Fibroblast of skin of scalp (primary cell): ENCODE measurements at regions not wholly inside any gene's neighbourhood (a gene's known extent, or its start where the extent isn't known, plus 50 kb on each side); places are given as distances from the start of the nearest gene placed in this dataset.
"Not testable (repeated sequence)": the region's sequence is repeated elsewhere in the genome, so short reads cannot be mapped to it uniquely, and the experiment has no call there.

Experiments used
- DNase-seq: peaks from one replicate; pipeline ENCODE4 v3.0.0-alpha.2; 2013

- DNase-seq = no peak
These were observed 922.8 kb downstream of the EPHA7 start for GRCh38 chr6:92496527-92496926.

GRCh38 chr6:92495242-92495641 is 924.1 kb downstream of the EPHA7 start:
- peak; percentile 32 for DNase-seq

DNA sequence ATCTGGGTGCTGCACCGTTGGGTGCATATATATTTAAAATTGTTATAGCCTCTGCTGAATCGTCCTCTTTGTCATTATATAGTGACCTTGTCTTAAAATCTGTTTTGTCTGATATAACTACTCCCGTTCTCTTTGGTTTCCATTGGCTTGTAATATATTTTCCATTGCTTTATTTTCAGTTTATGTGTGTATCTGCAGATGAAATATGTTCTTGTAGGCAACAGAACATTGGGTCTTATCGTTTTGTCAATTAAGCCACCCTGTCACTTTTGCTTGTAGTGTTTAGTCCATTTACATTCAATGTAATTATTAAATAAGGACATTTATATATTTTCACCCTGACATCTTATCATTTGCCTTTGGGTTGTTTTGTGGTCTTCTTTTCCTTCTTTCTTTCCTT is 933.9 kb downstream of the EPHA7 start:
- DNase-seq = no peak

- DNase-seq = no peak
These were observed 939.5 kb downstream of the EPHA7 start for GRCh38 chr6:92479831-92480230.

DNA sequence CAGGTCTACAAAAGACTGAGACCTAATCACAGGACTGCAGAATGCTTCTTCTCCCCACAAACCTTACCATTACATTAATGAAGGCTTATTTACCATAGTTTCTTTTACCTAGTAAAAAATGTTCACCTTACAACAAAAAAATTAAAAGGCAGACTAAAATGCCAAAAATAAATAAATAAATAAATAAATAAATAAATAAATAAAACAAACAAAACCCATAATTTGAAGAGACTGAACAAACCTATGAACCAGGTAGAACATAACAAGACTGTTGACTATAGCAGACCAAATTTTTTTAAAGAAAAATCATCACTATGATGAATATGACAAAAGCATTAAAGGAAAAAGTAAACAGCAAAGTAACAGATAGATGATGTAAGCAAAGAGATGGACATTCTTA is 946.3 kb downstream of the EPHA7 start:
- no peak for DNase-seq

DNA sequence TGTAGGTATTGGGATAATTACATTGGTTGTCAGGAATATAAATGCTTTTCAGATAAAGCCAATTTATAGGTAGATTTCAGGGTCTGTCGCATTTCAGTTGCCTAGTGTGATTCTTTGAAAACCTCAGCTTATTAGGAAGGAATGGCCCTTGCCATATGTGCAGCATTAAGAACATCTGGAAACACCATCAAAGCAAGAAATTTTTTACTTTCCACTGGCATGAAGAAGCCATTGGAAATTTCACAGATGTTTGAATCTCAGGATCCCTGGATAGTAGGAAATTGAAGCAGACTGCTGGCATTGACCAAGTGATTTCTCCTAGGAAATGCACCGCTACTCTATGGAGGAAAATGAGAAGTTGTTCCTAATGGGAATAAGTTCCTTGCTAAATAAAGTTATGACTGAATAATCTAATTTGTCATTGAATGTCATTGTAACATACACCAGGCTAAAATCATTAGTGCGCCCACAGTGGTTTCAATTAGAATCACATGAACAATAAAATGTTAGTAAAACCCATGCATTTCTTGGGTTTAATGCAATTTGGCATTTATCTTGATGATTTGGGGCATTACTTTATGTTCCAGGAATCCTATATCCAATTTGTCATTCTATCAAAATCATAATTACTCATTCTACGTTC is 950.1 kb downstream of the EPHA7 start:
- DNase-seq = no peak

DNA sequence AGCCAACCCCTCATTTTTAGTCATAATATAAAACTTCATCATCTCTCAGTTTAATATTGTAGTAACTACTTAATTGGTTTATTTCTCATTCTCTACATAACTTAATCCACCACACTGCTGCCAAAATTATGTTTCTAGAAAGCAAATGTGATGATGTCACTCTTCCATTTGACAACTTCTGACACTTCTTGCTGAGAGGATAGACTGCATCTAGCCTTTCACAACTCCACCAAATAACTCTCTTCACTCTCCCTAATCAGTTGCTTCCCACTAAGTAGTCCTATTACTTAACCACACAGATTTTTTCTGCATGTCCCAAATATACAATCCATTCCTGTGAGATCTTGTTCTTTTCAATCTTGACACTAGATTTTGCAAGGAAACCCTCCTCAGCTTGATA is 951.3 kb downstream of the EPHA7 start:
- no peak for DNase-seq

DNA sequence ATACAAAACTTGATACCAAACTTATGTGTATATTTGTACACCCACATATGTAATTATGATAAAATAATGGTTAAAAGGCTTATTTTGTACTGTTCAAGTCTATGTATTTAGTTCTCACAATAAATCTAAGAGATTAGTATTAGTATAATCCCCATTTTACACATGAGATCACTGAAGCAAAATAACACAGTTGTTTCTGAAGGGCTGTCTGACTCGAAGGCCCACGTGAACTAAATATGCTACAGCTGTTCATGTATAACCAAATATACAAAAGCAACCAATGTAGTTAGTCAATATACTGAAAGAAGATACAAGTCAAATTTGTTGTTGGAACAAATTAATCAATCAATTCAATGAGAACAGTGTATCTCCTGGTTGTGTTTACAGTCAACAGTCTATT is 959.2 kb downstream of the EPHA7 start:
- DNase-seq = no peak

DNA sequence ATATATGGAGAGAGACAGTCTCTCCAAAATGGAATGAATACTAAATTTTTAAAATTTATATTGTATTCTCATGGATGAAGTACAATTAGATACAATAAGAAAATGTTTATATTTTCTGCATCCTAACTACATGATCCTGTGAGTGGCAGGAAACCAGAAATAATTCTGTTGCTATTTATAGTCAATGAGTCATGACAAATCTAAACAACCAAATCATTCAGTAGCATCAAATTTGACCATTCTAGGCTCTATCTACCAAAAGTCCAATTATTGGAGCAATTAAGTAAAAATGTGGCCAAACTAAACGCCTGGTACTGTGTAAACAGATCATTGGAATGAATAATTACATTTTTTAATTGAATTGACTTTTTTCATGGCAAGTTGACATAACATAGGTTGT is 959.8 kb downstream of the EPHA7 start:
- no peak for DNase-seq

DNA sequence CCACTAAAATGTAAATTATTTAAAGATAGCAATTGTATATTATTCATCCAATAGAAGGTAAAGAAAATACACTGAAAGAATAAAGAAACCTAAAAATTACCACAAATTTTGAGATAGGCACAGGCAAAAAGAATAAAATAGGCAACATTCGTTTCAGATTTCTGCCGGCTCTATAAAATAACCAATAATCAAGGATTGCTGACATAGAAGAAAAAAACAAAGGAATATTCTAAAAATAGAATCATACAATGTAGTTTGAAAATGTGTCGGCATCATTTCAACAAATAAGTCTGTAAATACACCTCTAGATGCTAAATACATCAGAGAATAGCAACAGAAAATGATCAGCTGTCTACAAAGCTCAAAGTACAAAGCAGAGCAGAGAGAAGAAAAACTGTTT is 973.3 kb downstream of the EPHA7 start:
- no peak for DNase-seq

DNA sequence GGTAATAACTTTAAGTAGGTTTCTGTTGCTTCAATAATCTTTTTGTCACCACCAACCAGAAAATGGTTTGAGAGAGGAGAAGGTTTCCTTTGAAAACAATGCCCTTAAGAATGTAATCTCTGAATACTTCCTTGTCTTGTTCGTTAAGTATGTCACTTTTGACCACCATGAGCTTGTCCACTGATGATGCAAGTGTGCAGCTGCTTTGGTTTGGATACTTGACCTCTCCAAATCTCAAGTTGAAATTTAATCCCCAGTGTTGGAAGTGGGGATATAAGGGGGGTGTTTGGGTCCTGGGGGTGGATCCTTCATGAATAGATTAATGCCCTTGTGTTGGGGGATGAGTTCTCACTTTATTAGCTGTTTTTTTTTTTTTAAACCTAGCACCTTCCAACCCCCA is 985.4 kb downstream of the EPHA7 start:
- no peak for DNase-seq

GRCh38 chr6:92431502-92431901 is 987.9 kb downstream of the EPHA7 start:
- DNase-seq = no peak

- no peak for DNase-seq
These were observed 990.9 kb downstream of the EPHA7 start for GRCh38 chr6:92428448-92428847.

DNA sequence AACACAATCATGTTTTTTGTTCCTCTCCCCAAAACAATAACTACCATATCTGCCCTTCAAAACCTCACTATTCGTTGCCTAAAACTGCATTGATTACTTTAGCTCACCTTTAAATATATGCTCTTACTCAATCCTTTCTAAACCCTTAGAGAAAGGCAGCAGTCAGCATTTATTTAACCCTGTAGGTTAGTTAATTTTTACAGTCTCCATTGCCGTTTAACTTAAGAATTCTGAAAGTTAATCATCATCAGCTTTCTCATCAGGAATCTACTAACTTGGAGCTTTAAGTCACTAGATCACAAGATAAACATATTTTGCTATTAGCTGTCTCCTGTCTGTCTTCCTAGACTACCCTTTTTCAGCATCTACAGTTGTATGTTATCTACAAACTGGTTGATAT is 991.9 kb downstream of the EPHA7 start:
- no peak for DNase-seq

DNA sequence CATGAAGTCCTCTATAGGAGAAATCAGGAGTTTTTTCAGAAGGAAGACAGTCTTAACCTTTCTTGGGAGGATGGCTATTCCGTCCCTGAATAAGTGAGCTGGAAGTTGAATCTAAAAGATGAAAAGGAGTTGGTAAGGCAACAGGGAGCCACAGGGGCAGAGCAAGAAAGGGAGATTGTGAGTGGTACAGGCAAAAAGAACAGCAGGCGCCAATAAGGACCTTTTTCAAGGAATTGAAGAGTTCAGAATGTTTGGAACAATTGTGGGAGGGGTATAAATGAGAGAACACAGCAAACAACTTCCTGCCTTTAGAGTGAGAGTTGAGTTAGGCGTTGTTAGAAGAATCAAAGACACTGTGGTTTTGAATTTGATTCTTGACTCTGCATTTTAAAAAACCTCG is 1003.7 kb downstream of the EPHA7 start:
- DNase-seq = no peak

DNA sequence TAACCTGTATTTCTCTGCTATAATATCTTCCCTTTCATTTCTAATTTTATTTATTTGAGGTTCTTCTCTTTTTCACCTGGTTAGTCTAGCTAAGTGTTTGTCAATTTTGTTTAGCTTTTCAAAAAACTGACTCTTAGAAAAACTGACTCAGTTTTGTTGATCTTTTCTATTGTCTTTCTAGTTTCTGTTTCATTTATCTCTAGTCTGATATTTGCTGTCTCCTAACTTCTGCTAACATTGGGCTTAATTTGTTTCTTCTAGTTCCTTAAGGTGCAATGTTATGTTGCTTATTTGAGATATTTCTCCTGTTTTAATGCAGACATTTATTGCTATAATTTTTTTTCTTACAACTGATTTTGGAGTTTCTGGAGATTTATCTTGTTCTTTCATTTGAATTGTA is 1011.0 kb downstream of the EPHA7 start:
- DNase-seq = no peak

GRCh38 chr6:92404281-92404680 is 1015.1 kb downstream of the EPHA7 start:
- no peak for DNase-seq

GRCh38 chr6:92399911-92400310 is 1019.4 kb downstream of the EPHA7 start:
- no peak for DNase-seq

DNA sequence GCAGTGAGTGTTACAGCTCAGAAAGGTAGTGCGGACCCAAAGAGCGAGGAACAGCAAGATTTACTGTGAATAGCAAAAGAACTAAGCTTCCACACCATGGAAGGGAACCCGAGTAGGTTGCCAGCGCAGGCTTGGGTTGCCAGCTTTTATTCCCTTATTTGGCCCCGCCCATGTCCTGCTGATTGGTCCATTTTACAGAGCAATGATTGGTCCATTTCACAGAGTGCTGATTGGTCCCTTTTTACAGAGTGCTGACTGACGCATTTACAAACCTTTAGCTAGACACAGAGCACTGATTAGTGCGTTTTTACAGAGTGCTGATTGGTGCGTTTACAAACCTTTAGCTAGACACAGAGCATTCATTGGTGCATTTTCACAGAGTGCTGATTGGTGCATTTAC is 1030.7 kb downstream of the EPHA7 start:
- DNase-seq = not testable (repeated sequence)

GRCh38 chr6:92380803-92381601 is 1038.4 kb downstream of the EPHA7 start:
- DNase-seq = no peak

- DNase-seq = no peak
These were observed 1042.2 kb downstream of the EPHA7 start for GRCh38 chr6:92377137-92377536.

- DNase-seq = peak; percentile 5
These were observed 1042.7 kb downstream of the EPHA7 start for GRCh38 chr6:92376691-92377090.

DNA sequence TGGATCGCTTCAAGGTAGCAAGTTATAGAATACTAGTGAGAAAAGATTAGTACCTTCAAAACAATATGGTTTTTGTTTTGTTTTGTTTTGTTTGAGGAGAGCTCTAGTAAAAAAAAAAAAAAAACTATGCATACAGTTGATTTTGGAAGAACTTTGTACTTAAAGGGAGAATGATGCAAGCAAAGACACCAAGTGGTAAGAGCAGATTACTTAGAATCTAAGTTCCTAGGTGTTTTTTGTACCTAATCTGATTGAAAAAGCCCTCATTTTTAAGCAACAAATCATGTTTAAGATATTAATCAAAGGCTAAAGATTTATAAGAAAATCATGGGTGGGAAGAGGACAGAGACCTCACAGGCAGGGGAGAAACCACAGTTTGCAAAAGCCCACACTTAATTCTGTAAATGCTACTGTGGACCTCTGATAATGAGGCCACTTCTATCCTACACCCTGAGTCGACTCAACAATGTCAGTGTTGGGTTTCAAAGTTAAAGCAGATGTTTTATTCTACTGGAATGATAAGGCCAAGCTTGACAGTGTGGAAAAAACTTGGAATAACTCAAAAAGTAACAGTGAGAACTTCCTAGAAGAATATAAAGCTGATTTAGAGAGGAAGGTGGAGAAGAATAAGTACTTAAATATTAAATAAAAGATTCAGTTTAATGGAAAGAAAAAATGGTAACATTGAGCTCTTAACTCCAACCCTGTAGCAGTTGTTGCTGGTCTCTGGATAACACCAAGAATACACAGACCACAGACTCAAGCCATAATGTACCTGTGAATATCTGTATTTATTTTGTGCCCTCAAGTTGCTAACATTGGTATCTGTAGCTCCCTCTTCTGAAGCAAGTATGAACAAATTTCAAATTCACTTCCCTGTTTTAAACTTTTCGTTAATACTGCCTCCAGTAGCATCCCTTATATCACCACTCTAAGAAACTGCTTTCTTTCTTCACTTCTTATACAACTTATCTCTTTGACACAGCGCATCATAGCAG is 1047.8 kb downstream of the EPHA7 start:
- DNase-seq = no peak
